Stimulated activated CD8-positive, alpha-beta memory T cell treated with anti-CD3 and anti-CD28 coated beads, Interleukin-15, amount 100 ng/mL, for 4 hours (primary cell): ENCODE measurements at regions not wholly inside any gene's neighbourhood (a gene's known extent, or its start where the extent isn't known, plus 50 kb on each side); places are given as distances from the start of the nearest gene placed in this dataset.
"Not testable (repeated sequence)": the region's sequence is repeated elsewhere in the genome, so short reads cannot be mapped to it uniquely, and the experiment has no call there.

Experiments
- DNase-seq, 2 donors: peaks; one replicate each; pipeline ENCODE4 v3.0.0-alpha.2; 2020; ENCODE audit warnings: low read depth in 2 of 2

DNA sequence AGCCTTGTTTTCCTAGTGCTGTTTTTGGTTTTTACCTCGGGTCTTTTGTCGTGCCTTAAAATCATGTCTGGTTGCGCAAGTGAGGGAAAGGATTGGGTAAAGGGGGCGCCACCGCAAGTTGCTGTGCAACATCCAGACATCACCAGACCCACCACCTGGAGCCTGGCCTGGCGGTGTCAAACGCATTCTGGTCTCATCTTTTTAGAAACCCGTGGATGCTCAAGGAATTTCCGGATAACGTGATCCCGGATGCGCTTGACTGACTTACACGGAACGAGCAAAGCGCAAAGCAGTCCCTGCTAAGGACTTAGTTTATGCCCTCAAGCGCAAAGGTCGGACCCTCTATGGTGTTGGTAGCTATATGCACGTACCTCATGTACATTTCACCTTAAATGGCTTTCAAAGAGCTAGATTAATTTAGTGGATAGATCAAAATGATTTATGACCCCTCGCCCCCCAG lies 105.2 kb downstream of the OR2B2 start:
- no peak for DNase-seq

DNA sequence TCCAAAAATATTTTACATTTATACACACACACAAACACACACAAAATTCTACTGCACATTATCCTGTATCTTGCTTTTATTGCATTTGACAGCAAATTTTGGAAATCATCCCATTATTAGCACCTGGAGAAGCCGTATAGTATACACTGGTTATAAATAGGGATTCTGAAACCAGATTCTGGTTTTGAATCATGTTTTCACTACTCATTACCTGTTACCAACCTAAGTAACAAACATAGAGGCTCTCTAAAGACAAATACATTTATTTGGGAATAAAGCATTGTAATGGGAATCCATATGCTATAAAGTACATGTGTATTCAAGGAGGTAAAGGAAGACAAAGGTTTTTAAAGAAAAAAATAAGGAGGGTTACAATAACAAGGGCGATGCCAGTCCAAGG lies 106.8 kb downstream of the OR2B2 start:
- DNase-seq = no peak

DNA sequence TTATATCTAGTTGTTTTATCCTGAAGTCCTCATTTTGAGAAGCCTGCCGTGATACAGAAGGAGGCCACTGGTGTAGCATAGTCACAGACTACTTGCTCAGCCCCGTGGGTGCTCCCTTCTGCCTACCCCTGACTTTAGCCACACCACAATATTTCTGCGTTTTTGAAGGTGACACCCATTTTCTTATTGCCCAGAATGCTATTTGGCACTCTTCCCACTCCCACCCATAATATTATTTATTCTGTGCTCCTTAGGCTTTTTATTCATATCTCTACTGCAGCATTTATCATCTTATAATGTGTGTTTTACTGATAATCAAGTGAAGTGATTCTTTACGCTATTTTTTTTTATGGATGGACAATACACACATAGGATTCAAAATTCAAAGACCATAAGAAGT lies 107.3 kb downstream of the OR2B2 start:
- DNase-seq = no peak

DNA sequence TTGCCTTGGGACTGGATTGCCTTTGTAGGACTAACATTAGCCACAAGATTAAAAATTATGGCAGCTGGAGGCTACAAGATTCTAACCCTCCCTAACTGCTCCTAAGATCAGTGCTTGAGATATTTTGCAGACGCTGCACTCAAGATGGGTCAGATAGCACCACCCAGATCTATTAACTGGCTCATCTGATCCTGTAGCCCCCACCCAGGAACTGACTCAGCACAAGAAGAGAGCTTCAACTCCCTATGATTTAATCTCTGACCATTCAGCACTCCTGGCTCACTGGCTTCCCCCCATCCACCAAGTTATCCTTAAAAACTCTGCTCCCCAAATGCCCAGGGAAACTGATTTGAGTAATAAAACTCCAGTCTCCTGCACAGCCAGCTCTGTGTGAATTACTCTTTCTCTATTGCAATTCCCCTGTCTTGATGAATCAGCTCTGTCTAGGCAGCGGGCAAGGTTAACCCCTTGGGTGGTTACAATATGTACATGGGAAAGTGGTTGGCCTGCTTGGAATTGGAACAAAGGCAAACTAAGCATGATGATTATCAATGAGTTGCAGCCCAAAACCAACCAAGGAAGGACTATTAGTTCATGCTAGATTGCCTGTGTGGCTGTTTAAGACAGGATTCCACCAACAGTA lies 111.3 kb downstream of the OR2B2 start:
- no peak for DNase-seq

DNA sequence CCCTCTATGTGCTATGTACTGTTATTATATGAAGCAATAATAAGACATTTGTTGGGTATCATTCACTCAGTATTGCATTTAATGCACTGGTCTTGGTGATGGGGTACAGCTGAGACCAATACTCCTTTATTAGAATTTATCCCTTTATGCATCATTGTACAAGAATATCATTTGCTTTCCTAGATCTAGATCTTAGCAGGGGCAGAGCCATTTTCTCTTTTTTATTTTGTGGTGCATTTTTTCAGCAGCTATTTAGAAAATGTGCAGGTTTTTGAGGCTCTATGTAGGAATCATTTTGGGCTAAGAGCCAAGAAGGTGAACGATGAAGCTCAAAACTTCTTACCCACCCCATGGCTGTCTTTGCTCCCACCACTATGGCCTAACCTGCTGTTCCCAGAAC lies 114.2 kb downstream of the OR2B2 start:
- DNase-seq = no peak

DNA sequence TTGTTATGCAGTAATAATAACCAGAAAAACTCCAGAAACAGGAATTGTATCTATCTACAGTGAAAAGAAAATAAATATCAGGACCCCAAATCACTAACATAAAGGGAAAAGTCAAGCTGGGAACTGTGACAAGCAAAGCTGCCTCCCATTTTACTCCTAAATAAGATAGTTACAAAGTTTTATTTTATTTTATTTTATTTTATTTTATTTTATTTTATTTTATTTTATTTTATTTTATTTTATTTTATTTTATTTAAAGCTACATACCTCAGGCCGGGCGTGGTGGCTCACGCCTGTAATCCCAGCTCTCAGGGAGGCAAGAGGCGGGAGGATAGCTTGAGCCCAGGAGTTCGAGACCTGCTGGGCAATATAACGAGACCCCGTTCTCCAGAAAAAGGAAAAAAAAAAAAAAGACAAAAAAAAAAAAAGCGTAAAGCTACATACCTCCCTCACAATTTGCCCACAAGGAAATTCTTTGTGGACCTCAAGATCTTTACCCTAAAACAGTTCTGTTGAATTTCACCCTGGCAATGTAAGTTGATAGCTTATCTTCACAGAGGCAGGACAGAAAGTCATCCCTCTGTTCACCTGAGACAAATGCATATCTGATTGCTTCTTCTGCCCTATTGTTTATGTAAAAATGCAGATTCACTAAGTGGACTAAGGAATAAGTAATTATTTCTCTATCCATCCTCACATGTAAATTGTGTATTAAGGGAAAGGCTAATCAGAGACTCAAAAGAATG lies 115.3 kb downstream of the OR2B2 start:
- not testable (repeated sequence) for DNase-seq

DNA sequence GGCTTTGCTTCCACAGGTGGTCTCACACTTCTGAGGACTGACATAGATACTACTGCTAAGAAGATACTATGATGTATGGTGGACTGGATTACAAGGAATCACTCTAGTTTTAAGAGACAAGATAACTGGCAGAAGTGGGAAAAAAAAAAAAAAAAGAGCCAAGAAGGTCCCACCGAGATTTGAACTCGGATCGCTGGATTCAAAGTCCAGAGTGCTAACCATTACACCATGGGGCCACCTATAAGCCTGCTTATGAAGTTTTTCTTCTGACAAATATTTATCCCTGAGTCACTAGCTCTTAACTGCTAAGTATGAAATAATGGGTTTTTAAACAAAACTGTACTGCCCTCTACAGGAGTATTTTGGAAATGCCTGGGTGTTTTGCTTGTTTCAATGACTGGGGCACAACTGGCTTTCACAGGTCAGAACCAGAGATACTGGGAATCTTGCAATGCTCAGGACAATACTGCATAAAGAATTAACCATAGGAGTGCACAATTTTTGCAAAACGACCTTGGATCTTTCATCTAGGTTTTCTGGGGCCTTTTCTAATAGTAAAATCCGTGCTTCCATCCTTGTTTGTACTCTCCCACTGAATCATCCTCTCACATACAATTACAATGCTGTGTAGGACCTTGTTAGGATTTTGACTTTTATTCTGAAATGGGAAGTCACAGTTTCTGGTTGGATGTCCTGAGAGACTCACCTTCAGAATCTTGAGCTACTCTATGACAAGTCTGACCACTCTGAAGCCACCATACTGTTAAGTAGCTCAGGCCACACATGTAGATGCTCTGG lies 116.3 kb downstream of the OR2B2 start:
- no peak for DNase-seq

DNA sequence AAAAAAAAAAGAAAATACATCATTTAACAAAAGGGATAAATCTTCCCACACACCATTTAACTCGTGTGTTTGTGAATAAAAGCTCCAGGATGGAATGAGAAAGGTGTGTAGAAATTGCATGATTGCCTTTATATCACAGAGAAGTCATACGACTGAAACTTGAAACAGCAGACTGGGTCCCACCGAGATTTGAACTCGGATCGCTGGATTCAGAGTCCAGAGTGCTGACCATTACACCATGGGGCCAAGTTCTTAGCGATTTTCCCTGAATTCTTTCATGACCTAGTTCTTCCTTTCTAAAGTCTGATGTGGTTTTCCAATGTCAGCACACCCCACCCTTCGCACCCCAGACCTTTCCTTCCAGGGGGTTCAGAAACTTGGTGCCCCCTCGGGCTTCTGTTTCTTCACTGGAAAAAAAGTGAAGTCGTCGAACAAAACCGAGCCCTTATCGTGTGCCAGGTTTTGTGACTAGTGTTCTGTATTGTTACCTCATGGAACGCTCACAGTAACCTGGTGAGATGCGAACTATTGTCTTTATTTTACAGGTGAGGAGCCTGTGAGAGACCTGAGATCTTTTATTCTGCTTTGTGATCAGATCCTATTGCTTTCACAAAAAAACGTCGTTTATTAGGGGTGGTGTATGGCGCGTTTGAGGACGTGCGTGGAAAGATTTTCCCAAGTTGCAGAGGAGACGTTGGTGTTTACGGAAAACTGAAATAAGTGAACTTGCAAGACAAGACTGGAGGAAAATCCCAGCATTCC lies 120.8 kb downstream of the OR2B2 start:
- no peak for DNase-seq

DNA sequence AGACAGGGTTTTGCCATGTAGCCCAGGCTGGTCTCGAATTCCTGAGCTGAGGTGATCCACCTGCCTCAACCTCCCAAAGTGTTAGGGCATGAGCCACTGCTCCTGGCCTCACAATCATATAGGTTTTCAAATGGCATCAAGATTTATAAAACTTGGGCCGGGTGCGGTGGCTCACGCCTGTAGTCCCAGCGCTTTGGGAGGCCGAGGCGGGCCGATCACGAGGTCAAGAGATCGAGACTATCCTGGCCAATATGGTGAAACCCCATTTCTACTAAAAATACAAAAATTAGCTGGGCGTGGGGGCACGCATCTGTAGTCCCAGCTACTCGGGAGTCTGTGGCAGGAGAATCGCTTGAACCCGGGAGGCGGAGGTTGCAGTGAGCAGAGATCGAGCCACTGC lies 123.8 kb downstream of the OR2B2 start:
- DNase-seq = not testable (repeated sequence)

DNA sequence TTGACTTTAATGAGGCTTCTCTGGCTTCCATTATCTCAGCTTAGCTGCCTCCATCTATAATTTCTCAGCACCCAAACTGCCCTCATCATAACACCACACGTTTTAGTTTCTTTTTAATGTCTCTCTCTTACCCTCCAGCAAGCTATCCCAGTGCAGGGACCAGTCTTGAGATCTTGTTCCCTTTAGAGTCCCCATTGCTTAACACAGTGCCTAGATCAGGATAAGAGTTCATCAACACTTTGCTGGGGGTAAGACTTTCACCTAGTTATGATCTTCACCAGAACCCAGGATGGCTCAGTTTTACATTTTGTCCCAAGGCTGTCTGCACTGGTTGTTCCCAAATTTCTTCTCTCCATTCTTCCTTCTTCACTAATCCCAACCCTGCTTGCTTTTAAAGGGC lies 126.1 kb downstream of the OR2B2 start:
- no peak for DNase-seq

DNA sequence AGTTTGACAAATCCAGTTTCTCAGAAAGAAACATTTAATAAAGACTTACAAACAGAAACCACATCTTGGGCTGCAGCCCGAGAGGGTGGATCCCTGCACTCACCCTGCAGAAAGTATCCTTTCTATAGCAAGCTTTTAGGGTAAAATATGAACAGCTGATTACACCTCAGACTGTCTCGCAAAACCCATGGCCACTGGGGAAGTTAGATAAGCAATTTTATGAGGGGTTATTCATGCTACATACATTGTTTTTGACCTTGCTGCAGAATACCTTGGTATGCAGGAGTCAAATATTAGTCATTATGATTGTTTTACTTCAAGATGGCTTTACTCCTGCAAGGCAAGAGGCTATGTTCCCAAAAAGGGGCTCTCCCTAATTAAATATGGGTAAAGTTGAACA lies 126.9 kb downstream of the OR2B2 start:
- no peak for DNase-seq

DNA sequence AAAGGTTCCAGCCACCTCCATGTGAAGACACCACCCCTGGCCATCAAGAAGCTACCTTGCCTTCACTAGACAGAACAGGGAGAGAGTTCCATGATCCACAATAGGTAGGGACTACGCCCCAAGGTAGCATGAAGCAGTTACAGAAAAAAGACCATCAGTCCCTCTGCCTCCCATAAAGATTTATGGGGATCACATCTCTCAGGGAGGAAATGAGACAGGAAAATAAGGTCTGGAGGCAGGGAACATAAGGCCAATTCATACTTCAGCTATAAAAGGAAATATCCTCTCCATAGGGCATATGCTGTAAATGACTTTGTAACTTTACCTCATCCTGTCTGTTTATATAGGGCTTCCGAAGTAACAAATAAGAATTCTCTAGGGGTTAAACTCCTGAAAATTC lies 129.4 kb downstream of the OR2B2 start:
- no peak for DNase-seq

DNA sequence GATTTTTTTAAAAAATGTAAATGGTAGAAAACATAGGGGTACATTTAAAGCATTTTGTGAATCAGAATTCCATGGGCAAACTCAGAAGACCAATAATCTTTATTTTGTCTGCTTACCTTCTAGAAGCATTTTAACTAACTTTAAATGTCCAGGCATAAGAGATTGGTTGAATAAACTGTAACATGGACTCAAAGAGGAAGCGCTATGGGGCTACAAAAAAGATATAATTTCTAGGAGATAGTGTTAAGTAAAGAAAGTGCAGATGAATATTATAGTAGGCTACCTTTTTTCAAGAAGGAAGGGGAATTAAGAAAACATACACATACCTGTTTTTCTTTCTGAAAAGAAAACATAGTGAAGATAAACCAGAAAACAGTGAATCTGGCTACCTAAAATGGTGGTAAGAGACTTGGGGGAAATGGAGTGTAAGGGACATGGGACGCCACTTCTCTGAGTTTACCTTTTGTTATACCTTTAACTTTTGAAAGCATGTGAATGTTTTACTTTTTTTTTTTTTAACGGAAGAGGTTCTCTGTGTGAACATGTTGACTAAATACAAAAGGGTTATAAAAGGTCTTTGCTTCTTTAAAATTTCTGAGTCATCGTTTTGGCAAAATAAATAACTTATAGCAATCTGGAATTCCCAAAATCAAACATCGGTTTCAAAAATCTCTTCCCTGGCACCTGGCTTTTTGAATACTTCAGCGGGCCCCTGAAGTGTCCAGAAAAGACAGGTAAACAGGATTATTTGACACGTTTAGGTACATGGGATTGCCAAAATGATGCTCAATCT lies 133.4 kb downstream of the OR2B2 start:
- no peak for DNase-seq

DNA sequence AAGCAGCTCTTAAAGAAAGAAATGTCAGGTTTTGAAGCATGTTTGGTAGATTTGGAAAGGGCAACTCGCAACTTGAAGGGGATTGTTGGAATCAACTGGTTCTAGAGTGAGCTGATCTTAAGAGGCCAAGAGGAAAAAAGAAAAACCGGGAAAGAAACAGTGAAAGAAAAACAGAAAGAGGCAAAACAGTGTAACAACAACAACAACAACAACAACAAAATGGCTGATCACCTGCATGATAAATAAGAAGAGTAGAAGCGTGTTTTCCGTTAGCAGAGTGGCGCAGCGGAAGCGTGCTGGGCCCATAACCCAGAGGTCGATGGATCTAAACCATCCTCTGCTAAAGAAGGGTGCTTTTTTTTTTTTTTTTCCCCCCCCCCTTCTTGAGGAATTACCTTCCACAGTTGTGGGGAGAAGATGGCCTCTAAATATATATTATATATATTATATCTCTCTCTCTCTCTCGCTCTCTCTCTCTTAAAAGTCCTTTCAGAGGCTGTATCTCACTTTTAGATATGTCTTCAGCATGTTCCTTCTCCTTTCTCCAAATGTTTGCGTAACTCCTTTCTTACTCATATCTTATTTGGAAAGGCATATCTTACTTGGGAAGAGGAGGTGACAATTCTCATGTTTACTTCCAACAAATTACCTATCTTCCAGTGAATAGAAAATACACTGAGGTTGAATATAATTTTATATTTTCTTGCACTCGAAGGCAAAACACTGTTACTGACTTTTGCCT lies 134.4 kb downstream of the OR2B2 start:
- no peak for DNase-seq

DNA sequence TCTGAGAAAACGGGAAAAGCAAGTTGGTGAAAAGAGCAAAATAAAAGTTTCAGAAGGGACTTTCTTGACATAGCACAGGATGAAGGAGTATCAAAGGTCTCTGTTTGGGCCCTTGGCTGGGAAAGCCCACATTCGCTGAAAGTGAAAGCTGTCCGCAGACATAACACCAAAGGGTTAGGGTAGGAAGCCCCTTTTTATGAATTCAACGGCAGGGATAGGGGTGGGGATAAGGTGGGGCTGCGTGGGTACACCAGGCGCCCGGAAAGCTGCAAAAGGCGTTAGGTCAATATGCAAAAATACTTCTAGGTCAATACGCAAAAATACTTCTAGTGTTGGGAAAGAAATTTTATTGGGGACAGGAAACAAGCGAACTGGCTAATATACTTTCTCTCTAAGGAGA lies 135.1 kb downstream of the OR2B2 start:
- DNase-seq = no peak

DNA sequence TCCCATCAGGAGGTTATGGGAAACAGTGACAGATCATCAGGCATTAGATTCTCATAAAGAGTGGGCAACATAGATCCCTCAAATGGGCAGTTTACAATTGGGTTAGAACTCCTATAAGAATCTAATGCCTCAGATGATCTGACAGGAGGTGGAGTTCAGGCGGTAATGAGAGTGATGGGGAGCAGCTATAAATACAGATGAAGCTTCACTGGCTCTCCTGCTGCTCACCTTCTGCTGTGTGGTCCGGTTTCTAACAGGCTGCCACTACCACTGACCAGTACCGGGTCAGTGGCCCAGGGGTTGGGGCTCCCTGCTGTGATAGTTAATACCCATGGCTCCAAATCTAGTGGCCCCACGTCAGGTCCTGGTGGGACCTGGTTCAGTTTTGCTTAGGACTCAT lies 135.7 kb downstream of the OR2B2 start:
- no peak for DNase-seq

DNA sequence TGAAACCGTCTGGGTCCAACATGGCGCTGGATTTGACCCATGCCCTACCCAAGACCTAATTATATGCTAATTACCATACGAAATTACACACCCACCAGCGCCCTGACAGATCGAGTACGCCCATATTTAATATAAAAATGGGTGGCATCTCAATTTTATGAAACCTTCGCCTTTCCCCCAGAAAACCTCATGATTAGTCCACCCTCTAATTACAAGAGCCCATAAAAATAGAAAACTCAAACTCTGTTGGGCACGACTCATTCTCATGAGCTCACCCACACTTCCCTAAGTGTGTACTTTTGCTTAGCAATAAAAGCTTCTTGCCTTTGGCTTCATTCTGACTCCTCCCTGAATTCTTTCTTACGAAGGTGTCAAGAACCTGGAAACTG lies 136.4 kb downstream of the OR2B2 start:
- DNase-seq = no peak

DNA sequence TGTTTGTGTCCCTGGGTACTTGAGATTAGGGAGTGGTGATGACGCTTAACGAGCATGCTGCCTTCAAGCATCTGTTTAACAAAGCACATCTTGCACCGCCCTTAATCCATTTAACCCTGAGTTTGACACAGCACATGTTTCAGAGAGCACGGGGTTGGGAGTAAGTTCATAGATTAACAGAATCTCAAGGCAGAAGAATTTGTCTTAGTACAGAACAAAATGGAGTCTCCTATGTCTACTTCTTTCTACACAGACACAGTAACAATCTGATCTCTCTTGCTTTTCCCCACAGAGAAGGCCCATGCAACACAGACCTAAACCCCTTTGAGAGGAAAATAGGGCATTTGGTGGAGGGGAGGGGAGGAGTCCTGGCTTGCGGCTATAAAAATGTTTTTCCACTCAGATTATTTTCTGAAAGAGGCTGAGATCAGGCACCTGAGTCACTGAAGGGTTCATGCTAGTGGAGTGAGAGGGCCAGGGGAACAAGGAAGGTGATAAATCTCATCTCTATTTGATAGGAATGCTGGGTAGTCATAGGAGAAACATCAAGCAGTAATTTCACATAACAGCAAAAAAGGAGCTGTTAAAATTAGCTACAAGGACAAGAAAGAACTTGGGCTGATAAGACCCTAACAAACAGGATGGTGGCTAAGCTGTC lies 136.9 kb downstream of the OR2B2 start:
- DNase-seq = not testable (repeated sequence)

DNA sequence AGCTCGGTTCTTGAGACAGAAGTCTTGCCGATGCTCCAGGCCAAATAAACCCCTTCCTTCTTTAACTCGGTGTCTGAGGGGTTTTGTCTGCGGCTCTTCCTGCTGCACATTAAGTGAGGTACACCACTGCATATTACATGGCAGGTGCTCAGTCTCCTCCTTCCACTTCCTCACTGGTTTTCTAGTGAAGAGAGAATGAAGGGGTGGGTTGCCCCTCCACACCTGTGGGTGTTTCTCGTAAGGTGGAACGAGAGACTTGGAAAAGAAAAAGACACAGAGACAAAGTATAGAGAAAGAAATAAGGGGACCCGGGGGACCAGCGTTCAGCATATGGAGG lies 138.0 kb downstream of the OR2B2 start:
- DNase-seq = not testable (repeated sequence)
